ENCODE measurements at regions not wholly inside any gene's neighbourhood (a gene's known extent, or its start where the extent isn't known, plus 50 kb on each side); places are given as distances from the start of the nearest gene placed in this dataset.

DNA sequence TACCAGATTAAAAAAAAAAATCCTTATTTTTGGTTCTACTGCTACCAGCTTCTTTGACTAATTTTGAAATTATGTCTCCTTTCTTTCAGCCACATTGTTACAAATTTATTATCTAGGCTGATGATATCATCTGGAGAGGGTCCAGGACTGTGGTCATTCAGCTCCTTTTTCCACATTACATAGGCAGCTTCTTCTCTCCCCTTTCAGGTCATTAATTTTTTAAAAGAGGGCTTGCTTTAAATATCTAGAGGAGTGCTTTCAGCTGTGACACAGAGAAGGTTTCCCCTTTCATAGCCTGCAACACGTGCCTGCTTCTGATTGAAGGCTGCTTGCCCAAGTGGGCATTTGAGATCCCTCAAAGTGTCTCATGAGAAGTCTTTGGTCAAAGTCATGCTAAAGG is 155.7 kb upstream of the PAPPA start:
- no TSS peak for BruUV-seq (replicated peaks)
- intact Hi-C loops (cut with micrococcal nuclease; ENCODE audit: unreplicated experiment) (no loop called here), in situ Hi-C loops (cut with HindIII; ENCODE audit: low pct_unique_long_range_greater_than_20kb, low sequenced_read_pairs) (no loop called here)
- DNase-seq (ENCODE audit: low read depth, low spot score) (no peak), ATAC-seq (no peak)
- H3K27me3 ChIP-seq (ENCODE audit: control insufficient read depth, insufficient read depth, low read length), result no peaks in the 10 kb centered on the region
- ChIA-PET CTCF (no interaction called here), POLR2A (no interaction called here)
- no peaks in the 10 kb centered on the region for H3K36me3 ChIP-seq (ENCODE audit: control insufficient read depth, insufficient read depth, low read length)
- H3K27ac ChIP-seq (ENCODE audit: low read length), result no peak overlapping the region
- H3K4me3 ChIP-seq (ENCODE audit: low read depth in 2 of 2, low read length in 2 of 2), result no peak overlapping the region
- TF ChIP-seq, protein P1, sequence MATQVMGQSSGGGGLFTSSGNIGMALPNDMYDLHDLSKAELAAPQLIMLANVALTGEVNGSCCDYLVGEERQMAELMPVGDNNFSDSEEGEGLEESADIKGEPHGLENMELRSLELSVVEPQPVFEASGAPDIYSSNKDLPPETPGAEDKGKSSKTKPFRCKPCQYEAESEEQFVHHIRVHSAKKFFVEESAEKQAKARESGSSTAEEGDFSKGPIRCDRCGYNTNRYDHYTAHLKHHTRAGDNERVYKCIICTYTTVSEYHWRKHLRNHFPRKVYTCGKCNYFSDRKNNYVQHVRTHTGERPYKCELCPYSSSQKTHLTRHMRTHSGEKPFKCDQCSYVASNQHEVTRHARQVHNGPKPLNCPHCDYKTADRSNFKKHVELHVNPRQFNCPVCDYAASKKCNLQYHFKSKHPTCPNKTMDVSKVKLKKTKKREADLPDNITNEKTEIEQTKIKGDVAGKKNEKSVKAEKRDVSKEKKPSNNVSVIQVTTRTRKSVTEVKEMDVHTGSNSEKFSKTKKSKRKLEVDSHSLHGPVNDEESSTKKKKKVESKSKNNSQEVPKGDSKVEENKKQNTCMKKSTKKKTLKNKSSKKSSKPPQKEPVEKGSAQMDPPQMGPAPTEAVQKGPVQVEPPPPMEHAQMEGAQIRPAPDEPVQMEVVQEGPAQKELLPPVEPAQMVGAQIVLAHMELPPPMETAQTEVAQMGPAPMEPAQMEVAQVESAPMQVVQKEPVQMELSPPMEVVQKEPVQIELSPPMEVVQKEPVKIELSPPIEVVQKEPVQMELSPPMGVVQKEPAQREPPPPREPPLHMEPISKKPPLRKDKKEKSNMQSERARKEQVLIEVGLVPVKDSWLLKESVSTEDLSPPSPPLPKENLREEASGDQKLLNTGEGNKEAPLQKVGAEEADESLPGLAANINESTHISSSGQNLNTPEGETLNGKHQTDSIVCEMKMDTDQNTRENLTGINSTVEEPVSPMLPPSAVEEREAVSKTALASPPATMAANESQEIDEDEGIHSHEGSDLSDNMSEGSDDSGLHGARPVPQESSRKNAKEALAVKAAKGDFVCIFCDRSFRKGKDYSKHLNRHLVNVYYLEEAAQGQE (IDR thresholded peaks at IDR 0.05; ENCODE audit: insufficient read depth in 1 of 2, low read depth in 2 of 2, low read length in 1 of 2), result no peak
- TF ChIP-seq POLR2AphosphoS5 (IDR thresholded peaks at IDR 0.05; ENCODE audit: low read depth, low read length) (no peak), SIN3A (IDR thresholded peaks at IDR 0.05; ENCODE audit: borderline replicate concordance, insufficient read depth, low read depth, low read length) (no peak), TCF7L2 (IDR thresholded peaks at IDR 0.05; ENCODE audit: low read depth, low read length) (no peak)
- TF ChIP-seq, protein P2, sequence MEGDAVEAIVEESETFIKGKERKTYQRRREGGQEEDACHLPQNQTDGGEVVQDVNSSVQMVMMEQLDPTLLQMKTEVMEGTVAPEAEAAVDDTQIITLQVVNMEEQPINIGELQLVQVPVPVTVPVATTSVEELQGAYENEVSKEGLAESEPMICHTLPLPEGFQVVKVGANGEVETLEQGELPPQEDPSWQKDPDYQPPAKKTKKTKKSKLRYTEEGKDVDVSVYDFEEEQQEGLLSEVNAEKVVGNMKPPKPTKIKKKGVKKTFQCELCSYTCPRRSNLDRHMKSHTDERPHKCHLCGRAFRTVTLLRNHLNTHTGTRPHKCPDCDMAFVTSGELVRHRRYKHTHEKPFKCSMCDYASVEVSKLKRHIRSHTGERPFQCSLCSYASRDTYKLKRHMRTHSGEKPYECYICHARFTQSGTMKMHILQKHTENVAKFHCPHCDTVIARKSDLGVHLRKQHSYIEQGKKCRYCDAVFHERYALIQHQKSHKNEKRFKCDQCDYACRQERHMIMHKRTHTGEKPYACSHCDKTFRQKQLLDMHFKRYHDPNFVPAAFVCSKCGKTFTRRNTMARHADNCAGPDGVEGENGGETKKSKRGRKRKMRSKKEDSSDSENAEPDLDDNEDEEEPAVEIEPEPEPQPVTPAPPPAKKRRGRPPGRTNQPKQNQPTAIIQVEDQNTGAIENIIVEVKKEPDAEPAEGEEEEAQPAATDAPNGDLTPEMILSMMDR (IDR thresholded peaks at IDR 0.05), result no peak
- no peaks in the 10 kb centered on the region for H3K4me1 ChIP-seq (ENCODE audit: control insufficient read depth, insufficient read depth, low read length)
- no peaks in the 10 kb centered on the region for H3K9me3 ChIP-seq (ENCODE audit: control insufficient read depth, insufficient read depth, low read depth, low read length)

DNA sequence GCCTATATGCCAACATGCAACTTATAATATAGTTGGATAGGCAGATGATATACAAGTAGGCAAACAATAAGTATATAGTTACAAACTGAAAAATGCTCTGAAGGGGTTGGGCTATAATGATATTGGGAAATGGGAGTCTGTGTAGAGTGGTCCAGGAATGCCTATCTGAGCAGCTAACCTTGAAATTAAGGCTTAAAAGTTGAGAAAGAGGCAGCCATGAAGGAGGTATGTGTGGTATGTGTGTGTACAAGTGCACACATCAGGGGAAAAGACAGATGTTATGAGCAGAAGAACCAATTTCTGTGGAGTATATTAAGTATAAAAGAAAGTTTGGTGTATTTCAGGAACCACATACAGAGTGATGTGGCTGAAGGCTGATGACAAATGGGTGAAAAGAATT is 154.9 kb upstream of the PAPPA start:
- in situ Hi-C loops (cut with HindIII; ENCODE audit: low pct_unique_long_range_greater_than_20kb, low sequenced_read_pairs) (no loop called here), intact Hi-C loops (cut with micrococcal nuclease; ENCODE audit: unreplicated experiment) (no loop called here)
- Histone ChIP-seq H3K36me3 (ENCODE audit: control insufficient read depth, insufficient read depth, low read length) (no peaks in the 10 kb centered on the region), H3K27ac (ENCODE audit: low read length) (no peak overlapping the region), H3K27me3 (ENCODE audit: control insufficient read depth, insufficient read depth, low read length) (no peaks in the 10 kb centered on the region), H3K4me3 (ENCODE audit: low read depth in 2 of 2, low read length in 2 of 2) (no peak overlapping the region), H3K4me1 (ENCODE audit: control insufficient read depth, insufficient read depth, low read length) (no peaks in the 10 kb centered on the region), H3K9me3 (ENCODE audit: control insufficient read depth, insufficient read depth, low read depth, low read length) (no peaks in the 10 kb centered on the region)
- TF ChIP-seq SIN3A (IDR thresholded peaks at IDR 0.05; ENCODE audit: borderline replicate concordance, insufficient read depth, low read depth, low read length) (no peak), POLR2AphosphoS5 (IDR thresholded peaks at IDR 0.05; ENCODE audit: low read depth, low read length) (no peak), TCF7L2 (IDR thresholded peaks at IDR 0.05; ENCODE audit: low read depth, low read length) (no peak)
- TF ChIP-seq, protein P1 (IDR thresholded peaks at IDR 0.05; ENCODE audit: insufficient read depth in 1 of 2, low read depth in 2 of 2, low read length in 1 of 2), result no peak
- TF ChIP-seq, protein P2 (IDR thresholded peaks at IDR 0.05), result no peak
- ATAC-seq, result no peak
- no peak for DNase-seq (ENCODE audit: low read depth, low spot score)
- CTCF ChIA-PET, result no interaction called here
- POLR2A ChIA-PET, result no interaction called here
- BruUV-seq (replicated peaks), result no TSS peak
